22Rv1 (cell line): ENCODE measurements at regions not wholly inside any gene's neighbourhood (a gene's known extent, or its start where the extent isn't known, plus 50 kb on each side); places are given as distances from the start of the nearest gene placed in this dataset.

Experiments used
- H3K27ac ChIP-seq: fragments of 450-650 bp; 2 replicates; pipeline ENCODE4 v1.5.1; 2017
- ZFX ChIP-seq: fragments of 450-650 bp; IDR thresholded peaks from 2 replicates; pipeline ENCODE4 v1.6.1; 2017; ENCODE audit warnings: antibody characterized with exemption, borderline replicate concordance
- TF ChIP-seq, protein P1 (sequence below): fragments of 450-650 bp; IDR thresholded peaks from 2 replicates; pipeline ENCODE4 v1.5.1; 2017; ENCODE audit warnings: mild to moderate bottlenecking

DNA sequence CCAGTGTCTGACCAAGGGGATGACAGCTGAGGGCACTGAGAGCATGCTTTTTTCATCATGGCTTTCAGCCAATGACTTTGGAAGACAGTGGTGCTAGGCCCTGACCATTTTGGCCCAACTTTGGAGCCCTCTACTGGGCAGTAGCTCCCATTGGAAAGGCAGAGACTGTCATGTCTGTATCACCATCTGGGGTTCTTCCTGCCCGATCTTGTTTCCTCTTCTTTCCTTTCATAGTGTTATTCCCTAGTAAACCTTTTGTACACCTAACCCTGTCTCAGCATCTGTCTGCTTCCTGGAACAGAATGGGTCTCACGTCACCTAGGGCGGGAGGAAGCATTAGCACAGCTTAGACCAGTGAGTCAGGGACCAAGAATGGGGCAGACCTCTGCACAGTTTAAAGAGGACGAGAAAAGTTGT lies 97.4 kb upstream of the MAST4 start:
- no peak overlapping the region for H3K27ac ChIP-seq
- TF ChIP-seq, protein P1, sequence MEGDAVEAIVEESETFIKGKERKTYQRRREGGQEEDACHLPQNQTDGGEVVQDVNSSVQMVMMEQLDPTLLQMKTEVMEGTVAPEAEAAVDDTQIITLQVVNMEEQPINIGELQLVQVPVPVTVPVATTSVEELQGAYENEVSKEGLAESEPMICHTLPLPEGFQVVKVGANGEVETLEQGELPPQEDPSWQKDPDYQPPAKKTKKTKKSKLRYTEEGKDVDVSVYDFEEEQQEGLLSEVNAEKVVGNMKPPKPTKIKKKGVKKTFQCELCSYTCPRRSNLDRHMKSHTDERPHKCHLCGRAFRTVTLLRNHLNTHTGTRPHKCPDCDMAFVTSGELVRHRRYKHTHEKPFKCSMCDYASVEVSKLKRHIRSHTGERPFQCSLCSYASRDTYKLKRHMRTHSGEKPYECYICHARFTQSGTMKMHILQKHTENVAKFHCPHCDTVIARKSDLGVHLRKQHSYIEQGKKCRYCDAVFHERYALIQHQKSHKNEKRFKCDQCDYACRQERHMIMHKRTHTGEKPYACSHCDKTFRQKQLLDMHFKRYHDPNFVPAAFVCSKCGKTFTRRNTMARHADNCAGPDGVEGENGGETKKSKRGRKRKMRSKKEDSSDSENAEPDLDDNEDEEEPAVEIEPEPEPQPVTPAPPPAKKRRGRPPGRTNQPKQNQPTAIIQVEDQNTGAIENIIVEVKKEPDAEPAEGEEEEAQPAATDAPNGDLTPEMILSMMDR = peak; percentile 40
- TF ChIP-seq ZFX = no peak

DNA sequence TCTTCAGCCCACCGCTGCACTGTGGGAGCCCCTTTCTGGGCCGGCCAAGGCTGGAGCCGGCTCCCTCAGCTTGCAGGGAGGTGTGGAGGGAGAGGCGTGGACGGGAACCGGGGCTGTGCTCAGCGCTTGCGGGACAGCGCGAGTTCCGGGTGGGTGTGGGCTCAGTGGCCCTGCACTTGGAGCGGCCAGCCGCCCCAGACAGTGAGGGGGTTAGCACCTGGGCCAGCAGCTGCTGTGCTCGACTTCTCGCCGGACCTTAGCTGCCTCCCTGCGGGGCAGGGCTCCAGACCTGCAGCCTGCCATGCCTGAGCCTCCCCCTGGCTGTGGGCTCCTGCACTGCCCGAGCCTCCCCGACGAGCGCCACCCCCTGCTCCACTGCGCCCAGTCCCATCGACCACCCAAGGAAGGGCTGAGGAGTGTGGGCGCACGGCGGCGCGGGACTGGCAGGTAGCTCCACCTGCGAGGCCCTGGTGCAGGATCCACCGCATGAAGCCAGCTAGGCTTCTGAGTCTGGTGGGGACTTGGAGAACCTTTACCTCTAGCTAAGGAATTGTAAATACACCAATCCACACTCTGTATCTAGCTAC lies 92.9 kb upstream of the MAST4 start:
- no peak overlapping the region for H3K27ac ChIP-seq
- TF ChIP-seq, protein P1 = no peak
- no peak for TF ChIP-seq ZFX

DNA sequence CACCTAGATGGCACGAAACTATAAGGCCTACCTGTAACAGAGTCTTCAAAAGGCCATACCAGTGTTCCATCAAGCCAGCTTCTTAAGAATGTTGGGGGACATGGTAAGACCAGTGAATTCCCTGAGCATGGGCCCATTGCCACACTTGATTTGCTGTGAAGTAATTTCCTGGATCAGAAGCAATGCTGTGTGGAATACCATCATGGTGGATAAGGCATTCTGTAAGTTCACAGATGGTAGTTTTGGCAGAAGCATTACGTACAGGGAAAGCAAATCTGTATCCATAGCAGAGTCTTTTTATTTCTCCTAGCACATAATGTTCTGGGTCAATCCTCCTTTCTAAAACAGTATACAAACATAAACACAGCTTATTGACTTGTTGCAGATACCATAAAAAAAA lies 89.1 kb upstream of the MAST4 start:
- H3K27ac ChIP-seq = no peak overlapping the region
- TF ChIP-seq, protein P1 = no peak
- TF ChIP-seq ZFX = no peak

DNA sequence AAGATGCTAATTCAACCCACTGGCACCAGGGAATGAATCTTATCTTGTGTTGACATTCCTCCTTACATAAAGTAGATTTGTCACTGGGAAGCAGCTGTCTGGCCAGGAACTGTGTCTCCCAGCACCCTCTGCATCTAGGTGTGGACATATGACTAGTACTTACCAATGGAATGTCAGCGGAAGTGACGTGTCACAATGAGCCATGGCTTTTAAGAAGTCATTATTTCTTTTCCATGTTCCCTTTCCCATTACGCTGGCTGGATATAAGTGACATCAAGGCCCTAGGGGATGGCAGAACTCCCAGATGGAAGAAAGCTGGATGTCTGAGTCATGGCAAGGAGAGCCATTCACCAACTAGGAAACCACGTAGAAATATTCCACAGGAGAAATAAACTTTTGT lies 84.7 kb upstream of the MAST4 start:
- TF ChIP-seq, protein P1 = no peak
- TF ChIP-seq ZFX = no peak
- H3K27ac ChIP-seq = no peak overlapping the region

DNA sequence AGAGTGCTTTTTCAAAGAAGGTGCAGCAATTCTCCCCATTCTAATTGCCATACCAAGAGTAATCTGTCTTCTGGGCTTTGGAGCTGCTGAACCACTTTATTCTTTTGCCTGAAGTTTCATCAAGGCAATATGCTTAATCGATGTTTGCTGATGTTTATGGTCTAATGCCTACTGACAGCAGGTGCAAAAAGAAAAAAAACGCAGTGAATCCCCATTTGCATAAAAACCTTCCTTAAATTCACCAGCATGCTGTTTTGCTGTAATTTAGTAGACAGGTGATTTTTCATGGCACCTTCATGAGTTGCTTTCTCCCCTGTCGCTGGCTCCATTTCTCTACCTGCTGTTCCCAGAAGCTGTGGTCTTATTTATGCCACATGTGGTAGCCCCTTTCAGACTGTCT lies 83.1 kb upstream of the MAST4 start:
- H3K27ac ChIP-seq = no peak overlapping the region
- no peak for TF ChIP-seq ZFX
- TF ChIP-seq, protein P1 = no peak

DNA sequence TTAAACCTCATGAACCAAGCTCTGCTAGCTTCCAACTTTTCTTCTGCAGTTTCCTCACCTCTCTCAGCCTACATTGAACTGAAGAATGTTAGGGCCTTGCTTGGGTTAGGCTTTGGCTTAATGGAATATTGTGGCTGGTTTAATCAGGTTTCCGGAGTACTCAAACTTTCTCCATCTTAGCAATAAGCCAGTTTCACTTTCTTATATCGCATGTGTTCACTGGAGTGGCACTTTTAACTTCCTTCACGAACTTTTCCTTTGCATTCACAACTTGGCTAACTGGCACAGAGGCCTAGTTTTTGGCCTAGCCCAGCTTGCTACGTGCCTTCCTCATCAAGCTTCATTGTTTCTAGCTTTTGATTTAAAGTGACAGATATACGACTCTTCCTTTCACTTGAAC lies 81.0 kb upstream of the MAST4 start:
- TF ChIP-seq, protein P1 = no peak
- no peak for TF ChIP-seq ZFX
- no peak overlapping the region for H3K27ac ChIP-seq

DNA sequence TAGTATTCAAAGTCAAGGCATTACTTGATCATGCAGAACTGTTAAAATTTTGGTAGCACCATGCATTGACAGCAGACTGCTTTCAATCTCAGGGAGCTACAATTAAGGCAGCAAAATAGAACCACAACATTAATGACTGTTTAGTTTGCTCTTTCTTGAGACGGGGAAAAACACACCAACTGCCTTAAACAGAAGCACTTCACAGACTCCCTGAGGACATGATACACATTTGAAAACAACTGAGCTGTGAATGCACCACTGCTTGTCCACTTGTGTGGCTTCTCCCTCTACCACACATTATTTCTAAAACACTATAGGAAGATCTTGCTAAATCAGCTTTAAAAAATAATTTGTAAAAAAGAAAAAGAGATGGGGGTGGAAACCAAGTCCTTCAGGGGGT lies 79.6 kb upstream of the MAST4 start:
- TF ChIP-seq, protein P1 = no peak
- no peak for TF ChIP-seq ZFX
- no peak overlapping the region for H3K27ac ChIP-seq
